ENCODE measurements at regions not wholly inside any gene's neighbourhood (a gene's known extent, or its start where the extent isn't known, plus 50 kb on each side); places are given as distances from the start of the nearest gene placed in this dataset.

- no peak for TF ChIP-seq CTCF (IDR thresholded peaks at IDR 0.05; ENCODE audit: insufficient read depth, low read depth, low read length)
- TF ChIP-seq EZH2 (IDR thresholded peaks at IDR 0.05; ENCODE audit: insufficient read depth, low read length): no peak
Measured at GRCh38 chr7:68409851-68410250, 1188.4 kb upstream of the AUTS2 start.

Measured in astrocyte (in vitro differentiated cells and primary cell).